Smooth muscle cell (in vitro differentiated cells): ENCODE measurements at regions not wholly inside any gene's neighbourhood (a gene's known extent, or its start where the extent isn't known, plus 50 kb on each side); places are given as distances from the start of the nearest gene placed in this dataset.

Experiments
- DNase-seq: peaks from one replicate; lab custom pipeline; 2025; ENCODE audit not compliant: unreplicated experiment; lab: John Stamatoyannopoulos, UW
- H2AFZ ChIP-seq: fragments of 200-600 bp; sonication (generic); 2 replicates; pipeline ENCODE4 v1.6.0; 2016; ENCODE audit warnings: antibody characterized with exemption, low read depth, mild to moderate bottlenecking
- H3F3A ChIP-seq: fragments of 200-600 bp; sonication (generic); 2 replicates; pipeline ENCODE4 v1.6.0; 2017; ENCODE audit warnings: antibody characterized with exemption, low read depth
- H3K27ac ChIP-seq: fragments of 200-600 bp; sonication (generic); 2 replicates; pipeline ENCODE4 v1.5.1; 2016; ENCODE audit warnings: low read depth, mild to moderate bottlenecking
- H3K27me3 ChIP-seq: fragments of 200-600 bp; sonication (generic); 2 replicates; pipeline ENCODE4 v1.6.1; 2016; ENCODE audit warnings: low read depth, mild to moderate bottlenecking
- H3K36me3 ChIP-seq: fragments of 200-600 bp; sonication (generic); 2 replicates; pipeline ENCODE4 v1.5.1; 2016; ENCODE audit warnings: low read depth
- H3K4me1 ChIP-seq: fragments of 200-600 bp; sonication (generic); 2 replicates; pipeline ENCODE4 v1.5.1; 2016; ENCODE audit warnings: low read depth
- H3K4me2 ChIP-seq: fragments of 200-600 bp; sonication (generic); 2 replicates; pipeline ENCODE4 v1.6.0; 2016; ENCODE audit warnings: mild to moderate bottlenecking
- H3K4me3 ChIP-seq: fragments of 200-600 bp; sonication (generic); 2 replicates; pipeline ENCODE4 v1.5.1; 2016; ENCODE audit warnings: mild to moderate bottlenecking
- H3K79me2 ChIP-seq: fragments of 200-600 bp; sonication (generic); 2 replicates; pipeline ENCODE4 v1.6.0; 2016; ENCODE audit warnings: low read depth, mild to moderate bottlenecking
- H3K9ac ChIP-seq: fragments of 200-600 bp; sonication (generic); 2 replicates; pipeline ENCODE4 v1.6.0; 2016; ENCODE audit warnings: low read depth
- H3K9me3 ChIP-seq: fragments of 200-600 bp; sonication (generic); replicated peaks from 2 replicates; pipeline ENCODE4 v1.5.1; 2016; ENCODE audit warnings: low read depth
- H4K20me1 ChIP-seq: fragments of 200-600 bp; sonication (generic); 2 replicates; pipeline ENCODE4 v1.6.0; 2016; ENCODE audit warnings: low read depth
- WGBS: methylation state at CpG from one replicate; pipeline ENCODE4 v1.1.7; 2016; ENCODE audit warnings: low lambda C conversion rate; 5-methylcytosine and 5-hydroxymethylcytosine counted together
- TF ChIP-seq, protein P1 (sequence below): fragments of 200-600 bp; sonication (generic); IDR thresholded peaks from 2 replicates; pipeline ENCODE4 v1.5.1; 2017; ENCODE audit warnings: borderline replicate concordance, mild to moderate bottlenecking, antibody characterized with exemption; ENCODE audit not compliant: insufficient read depth, poor library complexity, severe bottlenecking

- no peaks in the 10 kb centered on the region for H3K27me3 ChIP-seq
- no peaks in the 10 kb centered on the region for H3F3A ChIP-seq
- no peak overlapping the region for H2AFZ ChIP-seq
- no peak overlapping the region for H3K4me3 ChIP-seq
- no peak overlapping the region for H3K4me2 ChIP-seq
- no peak overlapping the region for H3K9ac ChIP-seq
- no peak for DNase-seq
- no peaks in the 10 kb centered on the region for H3K79me2 ChIP-seq
- WGBS = 95% methylated on average over 1 of the region's 1 CpG
- H3K9me3 ChIP-seq = no peaks in the 10 kb centered on the region
- no peaks in the 10 kb centered on the region for H3K36me3 ChIP-seq
- no peaks in the 10 kb centered on the region for H4K20me1 ChIP-seq
- H3K4me1 ChIP-seq = no peaks in the 10 kb centered on the region
- no peak overlapping the region for H3K27ac ChIP-seq
- TF ChIP-seq, protein P1, sequence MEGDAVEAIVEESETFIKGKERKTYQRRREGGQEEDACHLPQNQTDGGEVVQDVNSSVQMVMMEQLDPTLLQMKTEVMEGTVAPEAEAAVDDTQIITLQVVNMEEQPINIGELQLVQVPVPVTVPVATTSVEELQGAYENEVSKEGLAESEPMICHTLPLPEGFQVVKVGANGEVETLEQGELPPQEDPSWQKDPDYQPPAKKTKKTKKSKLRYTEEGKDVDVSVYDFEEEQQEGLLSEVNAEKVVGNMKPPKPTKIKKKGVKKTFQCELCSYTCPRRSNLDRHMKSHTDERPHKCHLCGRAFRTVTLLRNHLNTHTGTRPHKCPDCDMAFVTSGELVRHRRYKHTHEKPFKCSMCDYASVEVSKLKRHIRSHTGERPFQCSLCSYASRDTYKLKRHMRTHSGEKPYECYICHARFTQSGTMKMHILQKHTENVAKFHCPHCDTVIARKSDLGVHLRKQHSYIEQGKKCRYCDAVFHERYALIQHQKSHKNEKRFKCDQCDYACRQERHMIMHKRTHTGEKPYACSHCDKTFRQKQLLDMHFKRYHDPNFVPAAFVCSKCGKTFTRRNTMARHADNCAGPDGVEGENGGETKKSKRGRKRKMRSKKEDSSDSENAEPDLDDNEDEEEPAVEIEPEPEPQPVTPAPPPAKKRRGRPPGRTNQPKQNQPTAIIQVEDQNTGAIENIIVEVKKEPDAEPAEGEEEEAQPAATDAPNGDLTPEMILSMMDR = no peak
Measured at GRCh38 chr5:116671211-116671736, 96.7 kb upstream of the SEMA6A start.

DNA sequence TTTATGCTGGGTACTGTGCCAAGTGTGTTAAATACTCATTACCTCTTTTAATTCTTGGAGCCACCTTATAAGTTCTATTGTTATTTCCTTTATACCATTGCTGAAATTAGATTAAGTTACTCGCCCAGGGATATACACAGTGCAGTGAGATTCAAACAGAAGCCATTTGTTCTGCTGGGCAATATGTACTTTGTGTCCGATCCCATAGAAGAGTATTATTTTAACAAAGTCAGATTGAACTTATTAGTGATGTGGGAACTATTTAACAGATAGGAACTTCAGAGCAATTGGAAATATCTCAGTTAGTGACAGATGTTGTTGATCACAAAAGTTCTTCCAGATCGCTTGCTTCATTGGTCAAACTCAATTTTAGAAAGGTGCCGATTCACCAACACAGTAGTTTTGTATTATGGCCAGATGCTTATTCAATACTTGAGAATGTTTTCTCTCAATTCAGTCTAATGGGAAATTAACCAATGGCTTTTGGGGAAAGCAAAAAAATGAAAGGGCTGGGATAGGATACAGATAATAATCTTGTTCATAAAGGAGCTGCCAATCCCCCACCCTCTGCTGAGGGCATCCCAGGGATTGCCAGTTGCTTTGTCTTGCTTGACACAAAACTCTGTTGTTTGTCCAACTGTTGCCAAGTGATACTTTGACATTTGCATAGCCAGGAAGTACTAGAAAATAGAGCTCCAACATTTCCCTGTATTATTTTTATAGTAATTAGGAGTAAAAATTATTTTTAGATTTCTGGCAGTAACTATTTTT lies 94.8 kb upstream of the SEMA6A start:
- H2AFZ ChIP-seq = no peak overlapping the region
- H3K4me3 ChIP-seq = no peak overlapping the region
- H3K4me1 ChIP-seq = no peaks in the 10 kb centered on the region
- H3K9ac ChIP-seq = no peak overlapping the region
- no peaks in the 10 kb centered on the region for H3F3A ChIP-seq
- DNase-seq = no peak
- H3K36me3 ChIP-seq = no peaks in the 10 kb centered on the region
- TF ChIP-seq, protein P1 = no peak
- H3K27ac ChIP-seq = no peak overlapping the region
- H3K79me2 ChIP-seq = no peaks in the 10 kb centered on the region
- 94% methylated on average over 4 of the region's 4 CpGs for WGBS
- no peaks in the 10 kb centered on the region for H4K20me1 ChIP-seq
- no peaks in the 10 kb centered on the region for H3K9me3 ChIP-seq
- no peak overlapping the region for H3K4me2 ChIP-seq
- no peaks in the 10 kb centered on the region for H3K27me3 ChIP-seq

DNA sequence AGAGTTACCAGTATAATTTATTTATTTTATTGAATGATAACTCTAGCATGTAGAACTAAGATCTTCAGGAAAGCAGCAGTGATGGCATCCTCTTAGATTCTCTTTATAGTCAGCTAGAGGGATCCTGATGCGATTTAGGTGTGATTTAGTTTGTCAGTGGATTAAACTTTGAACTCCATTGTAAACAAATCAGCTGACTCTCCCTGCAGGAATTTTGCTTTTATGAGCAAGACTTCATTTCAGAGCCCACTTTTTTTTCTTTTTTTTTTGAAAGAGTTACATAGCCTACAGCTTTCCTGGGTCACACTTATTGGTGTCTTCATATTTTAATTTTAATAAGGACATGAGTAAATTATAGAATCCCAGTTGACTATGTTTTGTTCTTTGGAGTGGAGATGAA lies 93.8 kb upstream of the SEMA6A start:
- no peaks in the 10 kb centered on the region for H3K27me3 ChIP-seq
- no peak overlapping the region for H3K4me3 ChIP-seq
- no peak for DNase-seq
- no peaks in the 10 kb centered on the region for H4K20me1 ChIP-seq
- H3K27ac ChIP-seq = no peak overlapping the region
- TF ChIP-seq, protein P1 = no peak
- H3K36me3 ChIP-seq = no peaks in the 10 kb centered on the region
- no peaks in the 10 kb centered on the region for H3K79me2 ChIP-seq
- H2AFZ ChIP-seq = no peak overlapping the region
- H3K9ac ChIP-seq = no peak overlapping the region
- H3F3A ChIP-seq = no peaks in the 10 kb centered on the region
- H3K4me2 ChIP-seq = no peak overlapping the region
- H3K9me3 ChIP-seq = no peaks in the 10 kb centered on the region
- 48% methylated on average over 1 of the region's 1 CpG for WGBS
- peaks cover under 1% of the 10 kb centered on the region for H3K4me1 ChIP-seq

DNA sequence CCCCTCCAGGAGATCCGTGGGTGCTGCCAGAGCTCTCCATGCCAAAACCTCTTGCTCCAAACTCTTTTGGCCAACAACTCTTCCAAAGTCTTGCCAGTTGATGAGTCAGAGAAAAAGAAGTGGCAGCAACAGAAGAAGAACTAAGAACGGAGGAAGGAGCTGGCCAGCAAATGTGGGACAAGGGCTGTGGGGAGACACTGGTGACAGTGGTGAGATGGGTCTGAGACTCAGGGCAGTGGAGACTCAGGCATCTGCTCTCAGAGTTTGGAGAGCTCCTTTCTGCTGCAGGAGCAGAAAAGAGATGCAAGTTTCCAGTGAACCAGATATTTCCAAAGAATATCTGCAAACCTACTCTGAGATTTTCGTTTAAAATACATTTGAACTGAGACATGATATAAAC lies 92.3 kb upstream of the SEMA6A start:
- Histone ChIP-seq H3K27me3 (no peaks in the 10 kb centered on the region), H3K4me2 (no peak overlapping the region), H3K4me1 (peaks cover 5% of the 10 kb centered on the region), H3K27ac (no peak overlapping the region), H3K9ac (no peak overlapping the region), H3K36me3 (no peaks in the 10 kb centered on the region), H3K79me2 (no peaks in the 10 kb centered on the region), H3K4me3 (no peak overlapping the region), H2AFZ (no peak overlapping the region), H4K20me1 (no peaks in the 10 kb centered on the region), H3F3A (no peaks in the 10 kb centered on the region), H3K9me3 (no peaks in the 10 kb centered on the region)
- DNase-seq = no peak
- TF ChIP-seq, protein P1 = no peak
- 70% methylated on average over 3 of the region's 3 CpGs for WGBS
